Fibroblast of mammary gland (primary cell): ENCODE measurements at regions not wholly inside any gene's neighbourhood (a gene's known extent, or its start where the extent isn't known, plus 50 kb on each side); places are given as distances from the start of the nearest gene placed in this dataset.
A peak's percentile ranks its signal among the peaks of the same experiment; 100 is the strongest.

ENCODE experiments used
- DNase-seq: peaks from one replicate; pipeline ENCODE4 v3.0.0-alpha.2; 2010; ENCODE audit warnings: low read depth
- H3K4me3 ChIP-seq: 2 replicates; pipeline ENCODE4 v1.5.1; 2011; ENCODE audit warnings: low read depth, mild to moderate bottlenecking, low read length, moderate library complexity; ENCODE audit not compliant: control insufficient read depth
- TF ChIP-seq, protein P1 (sequence below): conservative IDR thresholded peaks from 2 replicates; pipeline ENCODE4 v1.5.1; 2011; ENCODE audit warnings: low read depth, low read length, inconsistent platforms; ENCODE audit not compliant: control insufficient read depth, insufficient read depth

DNA sequence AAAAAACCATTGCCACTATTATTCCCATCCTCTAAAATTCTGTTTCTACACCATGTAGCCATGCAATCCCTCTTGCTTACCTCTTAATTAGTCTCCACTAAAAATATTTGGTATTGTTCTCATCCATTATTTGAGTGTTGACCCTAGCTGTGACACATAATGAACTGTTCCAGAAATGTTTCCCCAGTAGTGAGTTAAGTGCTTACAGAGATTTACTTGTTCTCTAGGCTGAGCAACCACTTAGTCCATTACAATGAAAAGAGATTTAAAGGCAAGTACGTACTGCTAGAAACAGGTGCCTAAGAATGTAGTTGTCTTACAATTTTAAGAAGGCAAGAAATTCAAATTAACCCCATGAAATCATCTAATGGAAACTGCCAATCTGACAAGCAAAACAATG is 112.7 kb upstream of the PTPN13 start:
- DNase-seq, result no peak
- TF ChIP-seq, protein P1, sequence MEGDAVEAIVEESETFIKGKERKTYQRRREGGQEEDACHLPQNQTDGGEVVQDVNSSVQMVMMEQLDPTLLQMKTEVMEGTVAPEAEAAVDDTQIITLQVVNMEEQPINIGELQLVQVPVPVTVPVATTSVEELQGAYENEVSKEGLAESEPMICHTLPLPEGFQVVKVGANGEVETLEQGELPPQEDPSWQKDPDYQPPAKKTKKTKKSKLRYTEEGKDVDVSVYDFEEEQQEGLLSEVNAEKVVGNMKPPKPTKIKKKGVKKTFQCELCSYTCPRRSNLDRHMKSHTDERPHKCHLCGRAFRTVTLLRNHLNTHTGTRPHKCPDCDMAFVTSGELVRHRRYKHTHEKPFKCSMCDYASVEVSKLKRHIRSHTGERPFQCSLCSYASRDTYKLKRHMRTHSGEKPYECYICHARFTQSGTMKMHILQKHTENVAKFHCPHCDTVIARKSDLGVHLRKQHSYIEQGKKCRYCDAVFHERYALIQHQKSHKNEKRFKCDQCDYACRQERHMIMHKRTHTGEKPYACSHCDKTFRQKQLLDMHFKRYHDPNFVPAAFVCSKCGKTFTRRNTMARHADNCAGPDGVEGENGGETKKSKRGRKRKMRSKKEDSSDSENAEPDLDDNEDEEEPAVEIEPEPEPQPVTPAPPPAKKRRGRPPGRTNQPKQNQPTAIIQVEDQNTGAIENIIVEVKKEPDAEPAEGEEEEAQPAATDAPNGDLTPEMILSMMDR, result no peak
- H3K4me3 ChIP-seq, result no peak overlapping the region

DNA sequence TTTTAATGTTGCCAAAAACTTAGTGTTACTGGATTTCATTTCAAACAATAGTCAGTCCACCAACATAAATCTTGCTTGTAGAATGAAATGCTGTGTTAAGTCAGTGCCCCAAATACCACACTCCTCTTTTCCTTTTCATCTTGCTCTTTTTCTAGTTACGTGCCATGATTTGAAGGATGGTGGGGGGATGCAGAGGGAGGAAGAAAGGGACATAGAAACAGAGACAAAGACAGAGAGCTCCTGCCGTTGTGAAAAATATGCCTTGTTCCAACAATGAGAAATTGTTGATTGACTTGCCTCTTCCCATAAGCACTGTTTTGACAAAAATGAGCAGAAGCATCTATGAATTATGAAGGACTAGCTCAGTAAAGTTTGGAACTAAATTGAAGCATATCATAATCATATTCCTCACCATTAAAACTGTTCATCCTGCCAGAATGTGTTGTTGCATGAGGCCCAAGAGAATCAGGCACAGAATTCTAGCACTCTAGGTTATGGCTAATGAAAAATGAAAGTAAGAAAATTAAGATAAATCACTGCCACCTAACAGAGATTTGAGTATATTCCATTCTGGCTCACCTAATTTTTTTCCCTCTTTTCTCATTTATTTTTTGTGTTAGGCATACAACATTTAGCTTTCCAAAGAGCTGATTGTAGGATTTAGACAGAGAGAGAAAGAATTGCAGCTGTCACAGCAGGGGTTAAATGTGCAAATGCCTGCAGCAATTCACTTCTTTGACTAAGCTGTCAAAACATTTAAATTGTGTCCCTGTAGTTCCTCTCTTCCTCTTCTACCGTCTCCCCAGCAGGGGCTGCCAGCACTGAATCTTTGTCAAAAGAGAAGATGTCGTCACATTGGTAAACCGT is 111.6 kb upstream of the PTPN13 start:
- no peak overlapping the region for H3K4me3 ChIP-seq
- TF ChIP-seq, protein P1, result peak; percentile 22
- no peak for DNase-seq

DNA sequence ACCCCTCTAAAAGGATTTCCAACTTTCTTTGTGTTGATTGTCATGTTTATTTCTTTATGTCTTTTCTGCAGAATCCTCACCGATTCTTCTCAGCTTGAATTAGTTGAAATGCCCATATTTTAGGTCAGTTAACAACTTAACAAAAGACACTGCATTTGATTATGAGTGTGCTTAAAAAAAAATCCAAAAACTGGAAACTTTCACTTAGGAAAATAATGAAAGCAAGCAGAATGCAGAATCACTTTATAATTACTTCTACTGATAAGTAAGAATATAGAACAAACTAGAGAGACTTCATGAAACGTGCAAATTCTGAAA is 111.0 kb upstream of the PTPN13 start:
- DNase-seq, result no peak
- TF ChIP-seq, protein P1, result no peak
- no peak overlapping the region for H3K4me3 ChIP-seq

DNA sequence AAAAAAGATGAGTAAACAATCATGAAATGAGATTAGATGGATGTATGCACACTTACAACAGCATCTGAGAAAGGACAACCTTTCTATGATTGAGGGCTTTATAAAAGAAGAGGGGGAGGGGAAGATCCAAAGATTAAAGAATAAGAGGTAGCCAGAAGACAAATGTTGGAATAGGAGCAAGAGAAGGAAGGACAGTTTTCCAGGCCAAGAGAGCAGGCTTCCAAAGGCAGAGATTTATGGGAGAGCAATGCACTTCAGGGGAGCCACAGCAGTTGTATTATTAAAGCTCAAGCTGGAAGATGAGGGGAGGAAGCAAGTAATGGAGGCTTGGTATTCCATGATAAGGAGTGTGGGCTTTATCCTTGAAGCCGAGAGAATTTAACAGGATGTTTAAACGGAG is 110.3 kb upstream of the PTPN13 start:
- DNase-seq, result no peak
- no peak overlapping the region for H3K4me3 ChIP-seq
- TF ChIP-seq, protein P1, result no peak

DNA sequence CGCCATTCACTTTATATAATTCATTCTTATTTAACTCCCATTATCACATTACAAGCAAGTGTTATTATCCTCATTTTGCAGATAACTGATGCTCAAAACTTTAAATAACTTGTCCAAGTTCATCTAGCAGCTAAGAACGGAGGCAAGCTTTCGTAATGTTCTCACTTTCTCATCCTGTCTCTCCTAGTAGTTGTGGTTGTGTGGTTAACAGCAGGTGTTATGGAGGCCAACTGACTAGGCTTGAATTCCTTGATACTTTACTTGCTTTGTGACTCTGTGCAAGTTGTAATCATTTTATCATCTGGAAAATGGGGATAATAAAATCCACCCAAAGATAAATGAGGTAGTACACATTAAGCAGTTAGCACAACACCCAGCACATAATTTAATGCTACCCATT is 109.9 kb upstream of the PTPN13 start:
- TF ChIP-seq, protein P1, result no peak
- no peak for DNase-seq
- H3K4me3 ChIP-seq, result no peak overlapping the region

DNA sequence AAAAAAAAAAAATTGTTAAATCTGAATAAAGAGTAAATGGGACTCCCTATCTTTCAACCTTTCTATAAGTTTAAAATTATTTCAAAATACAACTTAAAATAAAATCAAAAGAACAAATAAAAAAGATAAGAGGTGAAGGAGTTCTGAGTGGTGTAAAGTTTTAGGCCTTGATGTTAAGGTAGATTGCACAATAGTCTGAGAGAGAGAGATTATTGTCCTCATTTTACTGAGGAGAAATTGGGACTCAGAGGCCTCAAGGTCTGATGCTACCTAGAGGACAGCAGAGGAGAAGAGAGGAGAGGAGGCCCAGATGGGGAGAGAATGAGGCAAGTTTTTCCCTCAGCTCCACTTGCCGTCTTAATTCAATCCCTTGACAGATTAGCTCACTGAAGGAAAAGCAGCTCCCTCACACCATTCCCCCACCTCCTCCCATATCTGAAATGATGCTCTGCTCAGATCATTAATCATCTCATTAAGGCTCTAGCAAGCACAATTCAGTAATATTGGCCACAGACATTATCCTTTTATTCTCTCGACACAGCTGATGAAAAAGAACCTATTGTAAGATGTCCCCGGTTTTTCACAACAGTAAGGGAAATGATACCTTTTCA is 106.3 kb upstream of the PTPN13 start:
- H3K4me3 ChIP-seq, result no peak overlapping the region
- TF ChIP-seq, protein P1, result no peak

More for the DNA sequence above, 106.3 kb upstream of the PTPN13 start:
- no peak for DNase-seq
